NCI-H345 (cell line): ENCODE measurements at regions not wholly inside any gene's neighbourhood (a gene's known extent, or its start where the extent isn't known, plus 50 kb on each side); places are given as distances from the start of the nearest gene placed in this dataset.

Source experiments
- DNase-seq: peaks from one replicate; lab custom pipeline; 2025; lab: John Stamatoyannopoulos, UW

DNA sequence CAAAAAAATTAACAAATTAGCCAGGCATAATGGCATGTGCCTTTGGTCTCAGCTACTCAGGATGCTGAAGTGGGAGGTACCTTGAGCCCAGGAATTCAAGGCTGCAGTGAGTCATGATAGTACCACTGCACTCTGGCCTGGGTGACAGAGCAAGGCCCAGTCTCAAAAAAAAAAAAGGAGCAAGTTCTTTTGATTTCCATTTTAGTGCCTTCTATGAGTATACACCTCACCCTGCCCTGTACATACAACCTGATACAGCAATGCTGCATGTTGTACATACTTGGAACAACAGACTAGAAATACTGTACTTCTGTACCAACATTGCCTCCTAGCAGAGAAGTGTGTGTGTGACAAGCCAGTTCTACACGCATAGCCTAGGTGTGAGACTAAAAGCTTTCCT lies 97.3 kb upstream of the CARMIL1 start:
- no peak for DNase-seq

DNA sequence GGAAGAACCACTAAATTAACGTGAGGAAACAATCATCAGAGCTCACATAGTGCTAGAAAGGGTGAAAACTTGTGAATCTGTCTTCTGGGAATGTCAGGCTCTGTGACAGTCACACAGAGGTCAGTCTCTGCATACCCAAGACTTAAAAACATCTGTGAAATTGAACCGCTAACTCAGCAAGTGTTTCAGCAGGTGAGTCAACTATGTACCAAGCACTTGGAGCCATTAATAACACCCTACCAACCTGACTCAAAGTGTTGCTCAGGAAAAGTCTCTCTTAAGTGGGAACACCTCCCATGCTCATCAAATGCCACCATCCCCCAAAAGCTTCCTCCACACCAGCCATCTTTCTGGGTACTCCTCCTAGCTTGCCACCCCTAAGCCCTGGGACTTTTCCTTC lies 92.3 kb upstream of the CARMIL1 start:
- DNase-seq = no peak

DNA sequence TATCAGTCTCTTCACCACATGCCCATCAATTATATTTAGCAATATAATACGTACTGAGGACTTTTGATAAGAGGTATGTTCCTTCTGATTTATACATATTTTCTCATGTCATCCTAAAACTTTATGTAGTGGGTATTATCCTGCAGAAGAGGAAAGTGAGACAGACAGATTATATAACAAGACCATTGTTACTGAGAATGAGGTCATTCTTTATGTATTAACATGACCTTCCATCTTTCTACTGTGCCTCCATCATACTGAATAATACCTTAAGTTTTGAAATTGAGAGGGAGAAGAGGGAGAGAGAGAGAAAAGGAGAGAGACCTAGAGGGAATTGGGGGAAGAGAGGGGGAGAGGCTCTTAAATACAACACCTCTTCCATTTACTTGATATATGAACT lies 90.9 kb upstream of the CARMIL1 start:
- no peak for DNase-seq

DNA sequence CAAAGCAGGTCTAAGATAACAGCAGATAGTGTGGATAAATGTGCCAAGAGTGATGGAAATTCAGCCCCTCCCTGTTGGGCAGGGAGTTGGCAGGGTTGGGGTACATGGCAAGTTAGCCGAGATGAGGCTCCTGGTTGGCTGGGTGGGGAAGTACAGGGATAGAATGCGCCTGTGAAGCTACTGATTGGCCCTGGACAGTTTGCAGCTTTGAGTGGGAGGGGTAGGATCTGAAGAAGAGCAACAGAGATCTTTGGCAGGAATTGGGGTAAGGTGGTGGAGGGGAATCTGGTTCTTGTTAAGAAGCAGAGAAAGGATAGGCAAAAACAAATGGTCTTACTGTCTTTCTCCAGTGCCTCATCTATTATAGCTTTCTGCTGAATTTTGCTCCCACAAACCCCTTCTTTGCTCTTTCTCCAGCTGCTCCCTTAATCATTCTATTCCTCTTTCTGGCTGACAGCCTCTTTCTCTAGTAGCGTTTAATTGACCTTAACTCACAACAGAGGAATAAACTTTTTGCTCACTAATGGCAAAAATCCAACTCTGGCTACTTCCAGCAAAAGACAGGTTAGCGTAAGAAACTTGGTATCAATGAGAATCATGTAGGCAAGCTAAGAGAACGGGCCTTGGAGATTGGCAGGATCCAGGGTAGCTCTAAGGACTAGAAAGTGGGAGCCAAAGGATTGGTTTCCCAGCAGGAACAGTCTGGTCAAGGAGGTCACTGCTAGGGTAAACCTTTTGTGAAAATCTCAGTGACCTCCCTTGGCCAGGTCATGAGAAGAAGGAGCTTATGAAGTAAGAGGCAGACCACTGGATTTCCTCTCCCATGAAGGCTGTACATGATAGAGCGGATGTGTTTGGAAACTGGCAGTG lies 86.3 kb upstream of the CARMIL1 start:
- no peak for DNase-seq

DNA sequence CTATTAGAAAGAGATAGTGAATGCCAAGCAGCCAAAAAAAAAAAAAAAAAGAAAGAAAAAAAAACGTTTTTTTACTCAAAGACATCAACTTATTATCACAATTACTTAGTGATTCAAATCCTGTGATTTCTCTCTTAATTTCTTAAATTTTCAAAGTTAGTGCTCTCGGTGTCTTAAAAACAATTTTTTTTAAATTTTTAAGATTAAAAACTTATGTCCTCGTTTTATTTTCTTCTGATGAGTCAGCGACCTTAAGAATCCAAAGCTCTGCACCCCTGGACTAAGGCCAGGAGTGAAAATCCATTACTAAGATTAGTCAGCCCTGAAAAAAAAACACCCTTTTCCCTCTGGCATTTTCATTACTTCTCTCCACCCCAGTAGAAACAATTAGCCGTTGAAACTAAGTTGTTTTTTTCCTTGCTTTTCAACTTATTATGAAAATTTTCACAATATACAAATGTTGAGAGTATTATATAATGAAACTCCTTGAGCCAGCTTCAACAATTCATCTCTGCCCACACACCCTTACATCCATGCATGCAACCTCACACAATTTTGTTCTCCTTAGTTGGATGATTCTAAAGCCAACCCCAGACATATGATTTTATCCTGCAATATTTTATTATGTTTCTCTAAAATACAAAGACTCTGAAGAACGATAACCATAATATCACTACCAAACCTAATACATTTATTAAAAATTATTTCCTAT lies 85.6 kb upstream of the CARMIL1 start:
- no peak for DNase-seq

DNA sequence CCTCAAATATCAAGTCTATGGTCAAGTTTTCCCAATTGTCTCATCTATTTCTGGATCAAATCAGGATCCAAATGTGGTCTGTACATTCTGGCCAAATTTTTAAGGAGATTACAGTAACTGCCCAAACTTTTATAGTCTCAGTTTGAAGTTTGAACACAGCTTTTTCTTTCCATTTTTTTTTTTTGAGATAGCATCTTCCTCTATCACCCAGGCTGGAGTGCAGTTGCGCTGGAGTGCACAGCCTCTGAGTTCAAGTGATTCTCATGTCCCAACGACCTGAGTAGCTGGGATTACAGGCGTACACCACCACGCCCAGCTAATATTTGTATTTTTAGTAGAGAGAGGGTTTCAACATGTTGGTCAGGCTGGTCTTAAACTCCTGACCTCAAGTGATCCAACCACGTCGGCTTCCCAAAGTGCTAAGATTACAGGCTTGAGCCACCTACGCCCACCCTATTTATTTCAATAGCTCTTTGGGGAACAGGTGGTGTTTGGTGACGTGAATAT lies 84.9 kb upstream of the CARMIL1 start:
- no peak for DNase-seq

DNA sequence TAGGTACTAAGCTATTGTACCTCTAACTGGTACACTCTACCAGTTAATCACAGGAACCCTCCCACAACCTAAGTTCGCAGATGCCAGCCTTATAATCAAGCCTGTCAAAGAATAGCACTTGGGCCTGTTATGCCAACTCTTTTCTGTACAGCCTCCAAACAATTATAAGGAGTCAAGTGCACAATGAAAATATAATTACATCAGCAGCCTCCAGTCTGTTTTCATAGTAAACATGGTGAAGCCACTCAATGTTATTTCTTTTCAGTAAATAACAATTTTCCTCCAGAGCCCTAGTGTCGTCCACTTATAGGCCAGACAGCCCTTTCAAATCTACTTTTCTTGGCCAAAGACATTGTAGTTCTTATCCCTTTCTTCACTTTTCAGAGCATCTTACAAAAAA lies 82.7 kb upstream of the CARMIL1 start:
- DNase-seq = peak; percentile 18

DNA sequence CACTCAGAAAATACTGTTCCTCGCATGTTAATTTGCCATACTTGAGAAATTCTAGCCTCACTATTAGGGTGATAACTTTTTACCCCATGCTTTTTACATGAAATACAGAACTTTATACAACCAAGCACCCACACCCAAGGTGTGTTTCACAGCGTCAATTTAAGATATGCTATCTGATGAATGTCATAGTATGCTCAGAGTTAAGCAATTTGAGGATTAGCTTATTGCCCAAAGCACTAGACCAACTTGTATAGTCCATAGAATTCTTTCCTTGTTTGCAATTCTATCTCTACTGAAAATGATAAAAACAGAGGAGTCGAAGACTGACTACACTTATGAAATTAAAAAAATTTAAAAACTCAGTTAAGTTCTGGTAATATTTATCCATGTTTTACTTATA lies 82.1 kb upstream of the CARMIL1 start:
- no peak for DNase-seq

DNA sequence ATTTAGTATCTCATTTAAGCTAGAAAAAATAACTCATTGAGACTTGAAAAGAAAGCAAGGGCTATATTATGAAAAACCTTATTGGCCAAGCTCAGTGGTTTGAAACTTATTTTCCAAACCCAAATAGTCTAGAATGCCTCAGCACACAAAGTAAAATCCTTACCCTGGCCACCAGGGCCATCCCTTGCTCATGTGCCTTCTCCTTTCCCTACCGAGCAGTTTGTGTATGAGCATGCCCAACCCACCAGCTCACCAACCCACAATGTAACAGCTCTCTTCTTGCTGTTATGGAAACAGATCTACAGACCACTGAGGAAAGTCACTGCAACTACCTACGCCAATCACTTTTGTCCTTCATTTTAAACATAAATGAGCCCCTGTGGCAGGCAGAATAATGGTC lies 79.6 kb upstream of the CARMIL1 start:
- DNase-seq = no peak

DNA sequence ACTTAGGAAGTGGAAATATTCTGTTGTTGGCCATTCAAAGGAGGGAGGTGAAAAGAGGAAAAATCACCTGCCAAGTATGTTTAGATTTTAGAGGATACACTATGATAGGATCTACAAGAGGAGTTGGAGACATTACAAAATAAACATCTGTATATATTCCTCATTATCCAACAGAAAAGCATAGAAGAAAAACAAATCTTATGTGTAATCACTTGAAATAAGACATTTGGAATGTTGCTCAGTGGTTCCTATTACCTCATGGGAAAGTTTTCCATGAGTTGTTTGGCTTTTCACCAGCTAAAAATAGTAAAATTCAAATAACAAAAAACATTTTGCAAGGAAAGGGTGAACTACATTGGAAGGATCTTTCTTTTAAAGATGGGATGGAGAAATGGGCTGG lies 76.7 kb upstream of the CARMIL1 start:
- DNase-seq = no peak

DNA sequence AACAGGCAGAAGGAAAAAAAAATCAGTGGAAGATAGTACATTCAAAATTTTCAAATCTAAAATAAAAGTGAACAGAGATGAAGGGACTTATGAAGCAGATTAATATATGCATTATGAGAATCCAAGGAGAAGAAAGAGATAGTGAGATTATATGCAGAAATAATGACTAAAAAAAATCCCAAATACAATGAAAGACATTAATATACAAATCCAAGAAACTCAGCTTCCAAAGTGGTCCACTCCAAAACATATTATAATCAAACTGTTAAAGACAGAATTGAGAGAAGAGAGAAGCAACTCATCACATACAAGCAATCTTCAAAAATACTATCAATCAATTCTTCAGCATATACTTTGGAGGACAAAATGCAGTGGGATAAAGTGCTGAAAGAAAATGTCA lies 73.5 kb upstream of the CARMIL1 start:
- DNase-seq = no peak

DNA sequence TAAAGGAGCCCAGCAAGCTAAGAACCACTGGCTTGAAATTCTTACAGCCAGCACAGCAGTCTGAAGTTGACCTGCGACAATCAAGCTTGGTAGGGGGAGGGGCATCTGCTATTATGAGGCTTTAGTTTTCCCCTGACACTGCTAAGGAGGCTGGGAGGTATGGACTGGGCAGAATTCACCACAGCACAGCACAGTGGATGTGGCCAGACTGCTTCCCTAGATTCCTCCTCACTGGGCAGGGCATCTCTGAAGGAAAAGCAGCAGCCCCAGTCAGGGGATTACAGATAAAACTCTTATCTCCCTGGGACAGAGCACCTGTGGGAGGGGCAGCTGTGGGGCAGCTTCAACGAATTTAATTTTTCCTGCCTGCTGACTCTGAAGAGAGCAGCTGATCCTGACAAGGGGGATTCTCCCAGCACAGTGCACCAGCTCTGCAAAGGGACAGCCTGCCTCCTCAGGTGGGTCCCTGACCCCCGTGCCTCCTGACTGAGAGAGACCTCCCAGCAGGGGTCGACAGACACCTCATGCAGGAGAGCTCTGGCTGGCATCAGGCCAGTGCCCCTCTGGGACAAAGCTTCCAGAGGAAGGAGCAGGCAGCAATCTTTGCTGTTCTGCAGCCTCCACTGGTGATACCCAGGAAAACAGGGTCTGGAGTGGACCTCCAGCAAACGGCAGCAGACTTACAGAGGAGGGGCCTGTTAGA lies 71.6 kb upstream of the CARMIL1 start:
- peak; percentile 24 for DNase-seq

DNA sequence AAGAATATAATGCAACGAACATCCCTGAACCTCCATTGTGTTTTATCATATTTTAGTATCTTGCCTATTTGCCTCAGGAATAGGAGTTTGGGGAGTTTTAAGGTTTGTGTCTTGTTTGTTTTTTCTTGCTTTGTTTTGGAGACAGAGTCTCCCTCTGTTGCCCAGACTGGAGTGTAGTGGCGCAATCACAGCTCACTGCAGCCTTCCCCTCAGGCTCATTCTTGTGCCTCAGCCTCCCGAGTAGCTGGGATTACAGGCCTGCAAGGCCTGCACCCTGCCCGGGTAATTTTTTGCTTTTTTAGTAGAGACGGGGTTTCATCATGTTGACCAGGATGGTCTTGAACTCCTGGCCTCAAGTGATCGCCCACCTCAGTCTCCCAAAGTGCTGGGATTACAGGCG lies 63.3 kb upstream of the CARMIL1 start:
- DNase-seq = no peak

DNA sequence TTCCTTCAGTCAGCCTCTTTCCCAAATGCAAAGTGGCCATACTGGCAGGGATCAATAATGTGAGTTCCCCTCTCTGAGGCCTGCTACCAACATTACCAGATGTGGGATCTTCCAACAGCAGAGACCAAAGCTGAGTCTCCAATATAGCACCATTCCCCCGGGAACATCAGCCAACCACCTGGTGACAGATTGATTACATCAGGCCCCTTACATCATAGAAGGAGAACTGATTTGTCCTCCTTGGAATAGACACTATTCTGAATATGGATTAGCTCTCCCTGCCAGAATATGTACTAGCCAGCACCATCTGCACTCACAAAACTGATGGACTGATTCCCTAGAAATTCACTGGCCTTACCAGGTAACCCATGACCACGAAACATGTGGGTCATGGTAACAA lies 61.9 kb upstream of the CARMIL1 start:
- no peak for DNase-seq

DNA sequence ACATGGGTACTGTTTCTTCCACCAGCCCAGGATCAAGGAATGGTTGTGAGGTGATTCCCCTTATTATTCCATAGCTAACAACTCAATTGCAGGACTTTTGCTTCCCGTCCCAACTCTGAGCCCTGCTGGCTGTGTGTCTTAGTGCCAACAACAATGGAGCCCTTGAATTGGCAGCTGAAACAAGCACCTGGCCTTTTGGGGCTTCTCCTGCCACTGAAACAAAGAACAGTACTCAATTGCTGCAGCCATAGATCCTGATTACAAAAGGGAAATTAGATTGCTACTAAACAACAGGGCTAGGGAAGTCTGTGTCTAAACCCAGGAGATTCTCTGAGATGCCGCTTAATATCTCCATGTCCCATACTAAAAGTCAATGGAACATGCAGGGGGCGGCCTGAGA lies 61.3 kb upstream of the CARMIL1 start:
- peak; percentile 47 for DNase-seq

DNA sequence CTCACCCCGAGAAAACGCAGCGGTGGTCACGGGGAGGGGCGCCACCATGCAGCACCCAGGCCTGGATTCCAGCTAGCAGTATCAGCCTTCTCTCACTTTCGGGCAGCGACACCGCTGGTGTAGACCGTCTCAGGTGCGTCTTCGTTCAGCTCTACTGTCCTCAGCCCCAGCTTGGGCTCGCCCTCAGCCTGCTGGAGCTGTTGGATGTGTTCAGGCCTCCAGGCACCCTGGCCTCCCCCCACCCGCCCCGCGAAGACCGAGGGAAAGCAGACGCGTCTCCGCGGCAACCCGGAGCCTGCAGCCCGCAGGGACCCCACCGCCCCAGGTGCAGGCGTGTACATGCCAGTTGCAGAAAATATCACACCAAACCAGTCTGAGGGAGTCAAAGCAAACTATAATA lies 60.8 kb upstream of the CARMIL1 start:
- DNase-seq = peak; percentile 62

DNA sequence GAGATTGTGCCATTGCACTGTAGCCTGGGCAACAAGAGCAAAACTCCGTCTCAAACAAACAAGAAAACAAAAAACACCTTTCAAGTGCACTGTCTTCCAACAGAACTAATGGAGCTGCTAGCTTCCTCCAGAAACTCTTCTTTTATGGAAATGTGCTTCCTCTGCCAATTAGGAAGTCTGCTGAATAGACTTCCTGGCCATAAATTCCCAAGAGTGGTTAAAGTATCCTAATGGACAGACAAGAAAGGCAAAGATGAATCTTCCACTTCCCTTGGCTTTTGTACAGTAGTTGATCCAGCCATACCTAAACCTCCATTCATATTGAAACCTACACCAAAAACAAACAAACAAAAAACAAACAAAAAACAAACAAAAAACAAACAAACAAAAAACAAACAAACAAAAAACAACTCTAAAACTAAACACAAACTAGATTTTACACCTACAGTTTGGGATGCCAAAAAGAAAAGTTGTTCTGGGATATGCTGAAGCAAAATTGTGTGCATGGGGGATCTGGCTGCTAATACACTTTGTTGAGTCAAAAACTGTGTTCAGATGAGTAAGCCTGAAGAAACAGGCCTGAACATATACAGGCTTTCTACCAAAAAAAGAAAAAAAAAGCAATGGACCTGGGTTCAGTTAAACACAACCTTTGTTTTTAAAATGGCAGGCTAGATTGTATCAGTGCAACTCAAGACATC lies 59.8 kb upstream of the CARMIL1 start:
- no peak for DNase-seq

DNA sequence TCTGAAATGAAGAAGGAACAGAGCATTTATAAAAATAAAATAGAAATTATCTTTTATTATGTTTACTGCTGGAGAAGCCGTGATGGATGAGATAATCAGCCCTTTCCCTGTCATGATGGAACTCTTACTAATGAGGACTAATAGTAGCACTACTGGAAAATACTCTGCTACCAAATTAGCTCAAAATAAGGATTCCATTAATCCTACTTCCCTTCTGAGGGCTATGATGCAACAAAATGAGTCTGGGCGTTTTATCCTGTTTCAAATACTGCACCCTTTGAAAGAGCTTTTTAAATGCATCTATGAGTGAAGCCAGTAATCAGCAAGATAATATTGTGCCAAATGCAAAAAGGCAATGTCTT lies 59.3 kb upstream of the CARMIL1 start:
- DNase-seq = no peak

DNA sequence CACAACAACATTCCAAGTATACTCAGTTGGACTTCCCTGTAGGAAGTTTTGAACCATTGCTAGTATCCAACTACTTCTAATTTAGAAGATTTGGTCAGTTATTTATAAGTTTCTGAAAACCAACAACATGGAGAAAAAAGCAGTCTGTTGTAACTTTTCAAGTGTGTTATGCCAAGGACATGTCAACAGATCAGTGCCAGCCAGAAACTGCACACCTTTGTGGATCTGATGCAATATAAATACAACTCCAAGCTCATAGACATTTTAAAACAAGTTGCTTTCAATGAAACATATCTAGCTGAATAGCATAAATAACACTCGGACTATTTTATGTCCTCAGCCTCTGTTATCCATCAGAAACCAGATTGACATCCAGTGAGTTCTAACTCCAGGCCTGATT lies 58.3 kb upstream of the CARMIL1 start:
- no peak for DNase-seq

DNA sequence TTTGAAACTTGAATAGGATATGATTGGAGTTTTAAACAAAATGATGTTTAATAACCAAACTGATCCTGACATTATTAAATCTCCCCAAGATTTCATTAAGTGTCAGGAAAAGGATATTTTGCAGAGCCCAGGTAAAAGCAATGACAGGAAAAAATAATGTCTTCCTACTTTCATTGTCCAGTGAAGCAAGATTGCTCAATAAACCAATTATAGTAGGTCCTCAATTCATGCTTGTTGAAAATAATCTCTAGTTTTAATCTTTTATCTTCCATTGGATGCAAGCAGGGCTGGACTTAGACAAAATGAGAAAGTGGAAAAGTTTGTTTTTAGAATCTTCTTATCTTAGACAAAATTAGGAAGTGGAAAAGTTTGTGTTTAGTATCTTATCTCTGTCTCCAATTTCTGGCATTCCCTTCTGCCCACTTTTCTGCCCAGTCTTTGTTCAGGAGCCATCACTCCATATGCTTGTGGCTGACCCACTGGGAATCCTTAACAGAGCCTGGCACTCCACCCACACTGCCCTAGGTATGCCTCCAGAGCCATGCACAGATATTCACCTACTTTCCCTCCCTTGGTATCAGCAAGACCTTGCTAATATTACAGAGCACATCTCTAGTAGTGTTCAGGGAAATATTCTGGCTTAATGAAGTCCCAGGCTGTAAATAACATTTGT lies 57.0 kb upstream of the CARMIL1 start:
- no peak for DNase-seq

DNA sequence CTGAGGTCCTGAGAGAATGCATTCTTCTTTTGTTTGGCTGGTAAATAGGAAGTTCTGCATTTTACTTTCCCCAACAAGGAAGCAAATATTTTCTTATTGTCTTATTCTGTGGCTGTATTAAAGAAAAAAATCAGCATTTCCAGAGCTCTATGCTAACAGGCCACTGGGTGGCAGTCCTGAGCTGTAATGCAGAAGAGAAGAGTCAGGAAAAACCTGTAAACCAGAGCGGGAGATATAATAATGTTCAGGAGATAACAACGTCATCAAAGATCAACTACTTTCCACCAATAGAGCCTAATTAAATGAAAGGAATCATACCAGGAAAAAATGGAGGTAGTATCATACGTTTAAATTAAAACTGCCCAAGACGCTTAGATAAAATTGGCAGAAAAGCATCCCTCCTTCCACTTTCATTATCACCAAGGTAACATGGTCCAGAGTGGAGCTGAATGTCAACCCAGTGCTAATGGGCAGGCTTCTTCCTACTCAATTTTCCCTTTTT lies 55.6 kb upstream of the CARMIL1 start:
- peak; percentile 76 for DNase-seq

DNA sequence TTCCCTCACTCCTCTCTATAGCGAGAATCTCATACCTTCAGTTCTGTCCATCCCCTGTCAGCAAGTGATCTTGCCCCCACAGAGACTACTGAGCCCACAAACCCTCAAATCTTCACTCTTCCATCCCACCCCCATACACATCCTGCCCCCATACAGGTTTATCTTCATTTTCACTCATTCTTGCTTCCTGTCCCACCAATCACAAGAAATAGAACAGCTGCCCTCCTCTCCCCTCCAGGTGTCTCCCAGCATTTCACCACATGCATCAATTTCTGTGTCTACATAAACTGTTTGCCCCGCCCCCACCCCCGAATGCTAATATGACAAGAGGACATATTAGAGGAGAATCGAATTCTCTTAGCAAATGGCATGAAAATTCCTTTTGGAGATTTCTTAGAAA lies 54.9 kb upstream of the CARMIL1 start:
- DNase-seq = no peak
